ENCODE measurements at regions not wholly inside any gene's neighbourhood (a gene's known extent, or its start where the extent isn't known, plus 50 kb on each side); places are given as distances from the start of the nearest gene placed in this dataset.
"Not testable (repeated sequence)": the region's sequence is repeated elsewhere in the genome, so short reads cannot be mapped to it uniquely, and the experiment has no call there.

- intact Hi-C loops (cut with micrococcal nuclease), result no loop called here
These were observed 899.5 kb downstream of the TLE1 start for GRCh38 chr9:80789831-80790230.

- intact Hi-C loops (cut with micrococcal nuclease), result no loop called here
These were observed 901.7 kb downstream of the TLE1 start for GRCh38 chr9:80787636-80788035.

GRCh38 chr9:80784647-80785046 lies 904.7 kb downstream of the TLE1 start:
- intact Hi-C loops (cut with micrococcal nuclease), result no loop called here

GRCh38 chr9:80775971-80776370 lies 913.4 kb downstream of the TLE1 start:
- intact Hi-C loops (cut with micrococcal nuclease), result no loop called here

GRCh38 chr9:80775530-80775929 lies 913.8 kb downstream of the TLE1 start:
- intact Hi-C loops (cut with micrococcal nuclease), result no loop called here

- intact Hi-C loops (cut with micrococcal nuclease), result loop anchor here (5.0 kb wide), 3 partner anchors 34 to 454 kb away; no protein-coding TSS in a partner anchor
These were observed 917.6 kb downstream of the TLE1 start for GRCh38 chr9:80771555-80772347.

GRCh38 chr9:80763536-80763935 lies 925.8 kb downstream of the TLE1 start:
- intact Hi-C loops (cut with micrococcal nuclease), result no loop called here

GRCh38 chr9:80755586-80755985 lies 933.8 kb downstream of the TLE1 start:
- intact Hi-C loops (cut with micrococcal nuclease), result no loop called here

- intact Hi-C loops (cut with micrococcal nuclease), result not testable (repeated sequence)
These were observed 942.3 kb downstream of the TLE1 start for GRCh38 chr9:80747056-80747455.

GRCh38 chr9:80732506-80732905 lies 956.8 kb downstream of the TLE1 start:
- intact Hi-C loops (cut with micrococcal nuclease), result no loop called here

GRCh38 chr9:80720579-80720978 lies 968.8 kb downstream of the TLE1 start:
- intact Hi-C loops (cut with micrococcal nuclease), result loop anchor here (5.0 kb wide), 1 partner anchor 52 kb away; no protein-coding TSS in a partner anchor

- intact Hi-C loops (cut with micrococcal nuclease), result no loop called here
These were observed 982.2 kb downstream of the TLE1 start for GRCh38 chr9:80707120-80707519.

GRCh38 chr9:80701061-80701460 lies 988.3 kb downstream of the TLE1 start:
- intact Hi-C loops (cut with micrococcal nuclease), result no loop called here

- intact Hi-C loops (cut with micrococcal nuclease), result no loop called here
These were observed 989.8 kb downstream of the TLE1 start for GRCh38 chr9:80699511-80699998.

- intact Hi-C loops (cut with micrococcal nuclease), result no loop called here
These were observed 990.5 kb downstream of the TLE1 start for GRCh38 chr9:80698725-80699410.

GRCh38 chr9:80692751-80693150 lies 996.6 kb downstream of the TLE1 start:
- intact Hi-C loops (cut with micrococcal nuclease), result no loop called here

- intact Hi-C loops (cut with micrococcal nuclease), result no loop called here
These were observed 998.1 kb downstream of the TLE1 start for GRCh38 chr9:80691229-80691628.

- intact Hi-C loops (cut with micrococcal nuclease), result no loop called here
These were observed 998.9 kb downstream of the TLE1 start for GRCh38 chr9:80690349-80690939.

GRCh38 chr9:80679916-80680315 lies 1009.4 kb downstream of the TLE1 start:
- intact Hi-C loops (cut with micrococcal nuclease), result no loop called here

- intact Hi-C loops (cut with micrococcal nuclease), result no loop called here
These were observed 1010.4 kb downstream of the TLE1 start for GRCh38 chr9:80678906-80679305.

GRCh38 chr9:80673496-80673895 lies 1015.9 kb downstream of the TLE1 start:
- intact Hi-C loops (cut with micrococcal nuclease), result no loop called here

- intact Hi-C loops (cut with micrococcal nuclease), result no loop called here
These were observed 1023.9 kb downstream of the TLE1 start for GRCh38 chr9:80665479-80665878.
